ENCODE measurements at regions not wholly inside any gene's neighbourhood (a gene's known extent, or its start where the extent isn't known, plus 50 kb on each side); places are given as distances from the start of the nearest gene placed in this dataset.

GRCh38 chr13:46968450-46968849 lies 71.6 kb upstream of the HTR2A start:
- Histone ChIP-seq H3K4me3 (ENCODE audit: severe bottlenecking) (no peak overlapping the region), H3K9me3 (ENCODE audit: severe bottlenecking) (no peaks in the 10 kb centered on the region), H3K4me1 (ENCODE audit: insufficient read depth, poor library complexity, severe bottlenecking) (no peaks in the 10 kb centered on the region), H3K36me3 (ENCODE audit: low read depth) (no peaks in the 10 kb centered on the region), H3K27ac (ENCODE audit: poor library complexity, severe bottlenecking) (no peak overlapping the region), H3K27me3 (ENCODE audit: insufficient read depth, poor library complexity, severe bottlenecking) (no peaks in the 10 kb centered on the region)
- TF ChIP-seq CTCF (IDR thresholded peaks at IDR 0.05; ENCODE audit: poor library complexity, severe bottlenecking): no peak
- no peak for DNase-seq (ENCODE audit: low spot score)
- no peak for ATAC-seq (ENCODE audit: low read depth)

- Histone ChIP-seq H3K27me3 (ENCODE audit: insufficient read depth, poor library complexity, severe bottlenecking) (no peaks in the 10 kb centered on the region), H3K4me1 (ENCODE audit: insufficient read depth, poor library complexity, severe bottlenecking) (peaks cover 11% of the 10 kb centered on the region), H3K36me3 (ENCODE audit: low read depth) (no peaks in the 10 kb centered on the region), H3K9me3 (ENCODE audit: severe bottlenecking) (no peaks in the 10 kb centered on the region), H3K27ac (ENCODE audit: poor library complexity, severe bottlenecking) (no peak overlapping the region), H3K4me3 (ENCODE audit: severe bottlenecking) (no peak overlapping the region)
- DNase-seq (ENCODE audit: low spot score): no peak
- no peak for TF ChIP-seq CTCF (IDR thresholded peaks at IDR 0.05; ENCODE audit: poor library complexity, severe bottlenecking)
- ATAC-seq (ENCODE audit: low read depth): no peak
These were observed 68.1 kb upstream of the HTR2A start for GRCh38 chr13:46964789-46965527.

GRCh38 chr13:46963904-46964303 lies 67.1 kb upstream of the HTR2A start:
- Histone ChIP-seq H3K9me3 (ENCODE audit: severe bottlenecking) (no peaks in the 10 kb centered on the region), H3K36me3 (ENCODE audit: low read depth) (no peaks in the 10 kb centered on the region), H3K27ac (ENCODE audit: poor library complexity, severe bottlenecking) (no peak overlapping the region), H3K4me3 (ENCODE audit: severe bottlenecking) (no peak overlapping the region), H3K4me1 (ENCODE audit: insufficient read depth, poor library complexity, severe bottlenecking) (peaks cover 11% of the 10 kb centered on the region), H3K27me3 (ENCODE audit: insufficient read depth, poor library complexity, severe bottlenecking) (no peaks in the 10 kb centered on the region)
- ATAC-seq (ENCODE audit: low read depth) (no peak), DNase-seq (ENCODE audit: low spot score) (no peak)
- TF ChIP-seq CTCF (IDR thresholded peaks at IDR 0.05; ENCODE audit: poor library complexity, severe bottlenecking): no peak

GRCh38 chr13:46962281-46962941 lies 65.6 kb upstream of the HTR2A start:
- Histone ChIP-seq H3K4me1 (ENCODE audit: insufficient read depth, poor library complexity, severe bottlenecking) (peaks cover 11% of the 10 kb centered on the region), H3K4me3 (ENCODE audit: severe bottlenecking) (no peak overlapping the region), H3K36me3 (ENCODE audit: low read depth) (no peaks in the 10 kb centered on the region), H3K27ac (ENCODE audit: poor library complexity, severe bottlenecking) (no peak overlapping the region), H3K27me3 (ENCODE audit: insufficient read depth, poor library complexity, severe bottlenecking) (no peaks in the 10 kb centered on the region), H3K9me3 (ENCODE audit: severe bottlenecking) (no peaks in the 10 kb centered on the region)
- ATAC-seq (ENCODE audit: low read depth) (no peak), DNase-seq (ENCODE audit: low spot score) (no peak)
- TF ChIP-seq CTCF (IDR thresholded peaks at IDR 0.05; ENCODE audit: poor library complexity, severe bottlenecking): peak; percentile 15

GRCh38 chr13:46961719-46962118 lies 64.9 kb upstream of the HTR2A start:
- H3K9me3 ChIP-seq (ENCODE audit: severe bottlenecking): no peaks in the 10 kb centered on the region
- peaks cover 11% of the 10 kb centered on the region for H3K4me1 ChIP-seq (ENCODE audit: insufficient read depth, poor library complexity, severe bottlenecking)
- DNase-seq (ENCODE audit: low spot score) (no peak), ATAC-seq (ENCODE audit: low read depth) (peak; percentile 69; the same call in 2 of the 3 replicates)
- no peak for TF ChIP-seq CTCF (IDR thresholded peaks at IDR 0.05; ENCODE audit: poor library complexity, severe bottlenecking)
- no peak overlapping the region for H3K27ac ChIP-seq (ENCODE audit: poor library complexity, severe bottlenecking)
- no peaks in the 10 kb centered on the region for H3K27me3 ChIP-seq (ENCODE audit: insufficient read depth, poor library complexity, severe bottlenecking)
- no peaks in the 10 kb centered on the region for H3K36me3 ChIP-seq (ENCODE audit: low read depth)
- H3K4me3 ChIP-seq (ENCODE audit: severe bottlenecking): no peak overlapping the region

Measured in RWPE2 (cell line).